Forelimb muscle (tissue), 1 donor: ENCODE measurements at regions not wholly inside any gene's neighbourhood (a gene's known extent, or its start where the extent isn't known, plus 50 kb on each side); places are given as distances from the start of the nearest gene placed in this dataset.

Experiments
- DNase-seq: peaks from one replicate; pipeline ENCODE4 v3.0.0-alpha.2; 2013; ENCODE audit warnings: low read depth

- DNase-seq = no peak
These were observed 302.5 kb downstream of the CTTN start for GRCh38 chr11:70700871-70701270.

- no peak for DNase-seq
These were observed 303.8 kb downstream of the CTTN start for GRCh38 chr11:70702040-70702648.

DNA sequence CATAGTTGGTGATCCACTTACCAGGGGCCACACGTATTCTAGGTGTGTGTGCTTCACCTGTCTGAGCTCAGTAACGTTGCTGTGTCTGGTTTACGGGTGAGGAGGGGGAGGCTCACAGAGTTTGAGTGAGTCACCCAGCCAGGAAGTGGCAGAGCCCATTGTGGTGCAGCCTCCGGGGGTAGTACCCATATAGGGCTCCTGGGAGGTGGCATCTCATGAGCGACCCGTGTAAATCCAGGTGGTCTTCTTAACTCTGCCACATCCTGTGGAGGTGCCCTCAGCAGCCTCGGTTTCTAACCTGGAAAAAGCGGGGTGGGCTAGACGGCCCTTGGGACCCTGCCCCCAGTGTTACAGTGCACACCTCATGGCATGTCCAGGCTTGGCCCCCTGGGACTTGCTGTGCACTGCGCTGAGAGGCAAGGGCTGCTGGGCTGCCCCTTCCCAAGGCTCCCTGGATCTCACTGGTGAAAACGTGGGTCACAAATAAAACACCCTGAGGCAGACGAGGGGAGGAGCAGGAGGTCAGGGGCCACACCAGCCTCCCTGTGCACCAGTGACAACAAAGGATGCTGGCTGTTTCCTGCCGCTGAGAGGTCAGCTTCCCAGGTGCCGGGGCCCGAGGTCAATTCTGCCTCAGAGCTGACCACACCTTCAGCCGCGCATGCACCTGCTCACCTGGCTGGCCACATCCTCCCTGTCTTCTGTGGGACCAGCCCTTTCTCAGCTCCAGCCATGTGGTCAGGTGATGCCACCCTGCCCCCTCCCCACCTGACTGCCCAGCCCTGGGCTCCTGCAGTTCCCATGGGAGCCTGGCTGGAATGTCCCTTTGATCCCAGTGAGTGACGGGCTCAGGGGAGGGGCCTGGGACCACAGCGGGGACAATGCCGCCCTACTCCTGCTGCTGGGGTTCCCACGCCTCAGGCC lies 305.1 kb downstream of the CTTN start:
- DNase-seq = no peak

DNA sequence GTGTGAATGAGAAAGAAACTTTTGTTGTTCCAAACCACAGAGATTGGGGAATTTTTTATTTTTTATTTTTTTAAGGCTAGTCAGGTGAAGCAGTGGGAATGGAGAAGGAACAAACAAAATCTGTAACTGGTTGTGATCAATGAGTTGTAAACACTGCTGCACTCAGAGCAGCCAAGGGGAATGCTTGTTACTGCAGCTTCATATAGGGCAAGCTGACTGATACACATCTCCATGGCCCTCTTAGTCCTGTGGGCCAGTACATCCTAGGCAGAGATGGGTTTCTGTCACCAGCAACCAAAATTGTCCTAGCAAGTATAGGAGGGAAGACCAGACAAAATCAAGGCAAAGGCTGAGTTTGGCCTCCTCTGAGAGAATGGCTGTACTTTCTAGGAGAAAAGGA lies 306.8 kb downstream of the CTTN start:
- DNase-seq = no peak

GRCh38 chr11:70705930-70706329 lies 307.6 kb downstream of the CTTN start:
- no peak for DNase-seq

- no peak for DNase-seq
These were observed 309.5 kb downstream of the CTTN start for GRCh38 chr11:70707821-70708220.

- DNase-seq = no peak
These were observed 311.3 kb downstream of the CTTN start for GRCh38 chr11:70709596-70709995.

DNA sequence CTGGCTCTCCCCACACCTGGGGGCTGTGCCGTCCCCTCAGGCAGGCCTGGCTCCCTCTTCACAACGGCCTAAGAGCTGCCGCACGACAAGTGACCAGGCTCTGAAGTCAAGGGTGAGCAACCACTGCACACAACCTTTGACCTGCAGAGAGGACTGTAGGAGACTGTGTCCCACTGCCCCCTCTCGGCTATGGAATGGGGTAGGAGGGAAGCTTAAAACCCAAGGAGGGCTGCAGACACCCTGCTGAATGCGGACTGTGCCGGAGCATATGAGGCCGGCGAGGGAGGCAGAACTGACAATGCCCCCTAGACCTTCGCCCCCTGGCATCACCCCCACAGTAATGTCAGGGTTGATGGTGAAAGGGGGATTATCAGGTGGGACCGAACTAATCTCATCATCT lies 311.9 kb downstream of the CTTN start:
- no peak for DNase-seq

- DNase-seq = no peak
These were observed 312.3 kb downstream of the CTTN start for GRCh38 chr11:70710601-70711000.

GRCh38 chr11:70711095-70711910 lies 313.0 kb downstream of the CTTN start:
- no peak for DNase-seq

DNA sequence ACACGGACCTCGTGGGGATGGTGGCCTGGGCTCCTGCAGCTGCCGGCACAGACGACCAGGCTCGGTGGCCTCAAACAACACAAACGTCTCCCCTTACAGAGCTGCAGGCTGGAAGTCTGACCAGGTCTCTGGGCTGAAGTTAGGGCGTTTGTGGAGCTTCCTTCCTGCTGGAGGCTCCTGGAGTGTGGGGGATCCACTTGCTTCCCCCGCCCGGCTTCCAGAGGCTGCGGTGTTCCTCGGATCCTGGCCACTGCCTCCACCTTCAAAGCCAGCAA lies 313.5 kb downstream of the CTTN start:
- no peak for DNase-seq

DNA sequence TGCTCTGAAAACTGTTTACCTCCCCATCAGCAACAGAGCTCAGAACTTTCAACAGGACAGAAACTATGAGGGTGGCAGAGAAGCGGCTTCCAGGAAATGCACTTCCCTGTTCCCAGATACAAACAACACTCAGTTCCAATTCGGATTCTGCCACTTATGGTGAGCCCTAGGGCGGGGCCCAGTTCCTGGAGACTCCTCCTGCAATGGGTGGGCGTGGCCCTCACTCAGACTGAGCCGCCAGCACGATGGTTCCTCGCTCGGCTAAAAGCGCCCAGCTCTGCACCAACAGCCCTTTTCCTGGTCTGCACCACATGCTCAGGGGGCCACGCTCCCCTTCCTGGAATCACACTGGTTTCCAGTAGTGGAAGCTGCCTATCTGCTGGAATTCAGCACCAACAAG lies 314.1 kb downstream of the CTTN start:
- no peak for DNase-seq

DNA sequence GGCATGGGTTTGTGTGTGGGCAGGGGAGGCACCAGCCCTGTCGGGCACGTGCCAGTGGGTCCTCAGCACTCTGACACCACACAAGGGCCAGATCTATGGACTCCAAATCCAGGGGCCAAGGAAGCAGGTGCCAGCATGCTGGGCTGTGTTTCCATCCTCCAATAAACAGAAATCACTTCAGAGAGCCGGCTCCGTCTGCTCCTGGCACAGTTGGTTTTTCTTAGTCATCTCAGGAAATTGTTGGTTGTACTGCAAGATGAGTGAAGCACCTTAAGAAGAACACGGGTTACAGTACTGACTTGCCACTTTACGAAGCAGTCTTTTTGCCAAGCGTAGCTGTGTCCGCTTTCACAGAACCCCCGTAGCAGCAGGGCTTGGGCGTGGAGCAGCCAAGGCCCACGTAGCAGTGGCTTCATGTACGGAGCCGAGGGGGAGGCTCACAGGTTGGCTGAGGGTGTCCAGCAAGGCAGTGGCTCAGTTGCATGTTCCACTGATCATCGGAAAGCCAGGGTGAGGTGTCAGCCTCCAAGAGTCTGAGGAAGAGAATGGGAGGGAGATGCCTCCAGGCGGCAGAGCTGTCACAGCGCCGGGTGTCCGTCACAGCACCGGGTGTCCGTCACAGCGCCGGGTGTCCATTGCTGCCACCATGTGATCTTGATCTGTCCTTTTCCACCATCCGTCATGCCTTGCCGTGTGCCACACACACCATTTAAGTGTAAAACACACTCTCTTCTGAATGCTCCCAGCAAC lies 314.9 kb downstream of the CTTN start:
- no peak for DNase-seq

DNA sequence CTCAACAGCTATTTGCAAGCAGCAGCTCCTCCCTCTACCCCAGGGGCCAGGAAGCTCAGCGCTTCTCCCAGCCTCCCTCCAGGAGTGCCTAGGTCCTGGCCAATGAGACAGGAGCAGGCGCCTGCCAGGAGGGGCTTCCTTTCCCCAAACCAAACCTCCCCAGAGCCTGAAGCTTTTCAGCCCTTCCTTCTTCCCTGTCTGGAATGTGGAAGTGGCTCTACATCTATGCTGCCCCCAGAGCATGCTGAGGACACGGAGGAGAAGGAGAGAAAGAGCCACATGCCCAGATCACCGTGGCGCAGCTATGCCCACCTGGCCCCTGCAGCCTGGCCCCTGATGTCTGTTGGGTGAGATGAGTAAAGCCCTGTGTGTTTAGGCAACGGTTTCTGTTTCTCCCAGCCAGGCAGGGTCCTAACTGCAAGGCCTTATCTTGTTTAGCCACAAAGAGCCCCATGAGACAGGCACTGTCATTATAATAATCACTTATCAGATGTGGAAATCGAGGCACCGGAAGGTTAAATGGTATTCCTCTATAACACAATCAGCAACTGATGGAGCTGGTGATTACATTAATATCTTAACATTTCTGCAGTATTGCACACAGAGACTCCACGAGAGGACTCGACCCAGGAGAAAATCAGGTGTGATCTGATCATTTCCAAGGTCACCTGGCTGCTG lies 315.8 kb downstream of the CTTN start:
- no peak for DNase-seq

- no peak for DNase-seq
These were observed 317.0 kb downstream of the CTTN start for GRCh38 chr11:70715166-70715951.

- DNase-seq = no peak
These were observed 317.9 kb downstream of the CTTN start for GRCh38 chr11:70716216-70716615.

DNA sequence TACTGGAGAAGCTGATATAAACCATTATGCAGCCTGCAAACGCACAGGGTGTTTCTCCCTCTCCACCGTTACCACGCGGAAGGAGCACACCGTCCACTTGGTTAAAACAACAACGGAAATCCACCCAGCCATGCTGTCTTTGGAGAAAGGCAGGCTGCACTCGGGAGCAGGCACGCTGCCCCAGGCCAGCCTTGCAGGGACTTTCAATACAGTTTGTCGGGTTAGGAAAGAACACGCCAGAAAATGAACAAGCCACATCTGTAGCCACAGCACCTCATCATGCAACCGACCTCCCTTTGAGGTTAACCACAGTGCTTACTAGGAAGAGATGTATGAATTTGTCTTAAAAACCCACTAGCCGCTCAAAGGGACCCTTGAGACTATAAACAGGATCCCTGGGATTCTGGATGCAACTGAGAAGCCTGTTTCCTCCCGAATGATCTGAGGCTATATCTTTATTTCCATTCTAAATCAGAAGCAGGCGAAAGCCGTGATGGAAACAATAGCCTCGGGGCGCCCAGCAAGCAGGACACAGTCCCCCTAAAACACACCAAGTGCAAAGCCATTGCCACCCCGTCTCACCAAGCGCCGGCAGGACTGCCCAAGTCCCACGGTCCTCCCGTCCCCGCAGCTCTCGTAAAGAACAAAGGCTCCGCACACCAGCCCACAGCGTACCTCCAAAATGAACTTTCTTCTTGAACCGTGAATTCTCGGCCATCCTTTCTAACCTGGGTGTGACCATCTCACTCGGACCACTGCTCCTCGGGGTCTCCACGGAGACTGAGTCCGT lies 318.9 kb downstream of the CTTN start:
- DNase-seq = no peak

- no peak for DNase-seq
These were observed 319.7 kb downstream of the CTTN start for GRCh38 chr11:70717936-70718595.

DNA sequence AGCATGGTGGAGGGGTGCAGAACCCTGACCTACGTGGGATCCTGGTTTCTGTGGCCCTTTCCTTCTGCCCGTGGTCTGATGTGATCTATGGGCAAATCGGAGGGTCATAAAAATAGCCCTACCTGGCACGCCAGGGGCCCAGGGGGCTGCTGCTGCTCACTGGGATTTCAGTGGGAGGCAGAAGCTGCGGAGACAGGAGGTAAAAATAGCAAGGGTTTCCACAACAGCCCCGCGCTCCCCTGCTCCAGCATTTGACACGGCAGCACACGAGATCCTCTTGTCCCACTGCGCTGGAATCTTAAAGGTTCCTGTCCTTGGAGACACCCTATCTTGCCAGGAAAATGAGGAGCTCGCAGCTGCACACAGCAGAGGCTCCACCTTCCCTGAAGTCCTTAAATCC lies 321.2 kb downstream of the CTTN start:
- DNase-seq = no peak
